IPS DF 4.7 (cell line): ENCODE measurements at regions not wholly inside any gene's neighbourhood (a gene's known extent, or its start where the extent isn't known, plus 50 kb on each side); places are given as distances from the start of the nearest gene placed in this dataset.

Source experiments
- DNase-seq: peaks from one replicate; pipeline ENCODE4 v3.0.0-alpha.2; 2013; ENCODE audit warnings: low spot score; ENCODE audit errors: extremely low read depth

GRCh38 chr17:77409282-77410161, 268.8 kb downstream of the SEC14L1 start:
- DNase-seq = no peak

- DNase-seq = no peak
Measured at GRCh38 chr17:77410470-77410869, 269.7 kb downstream of the SEC14L1 start.

GRCh38 chr17:77414811-77415400, 274.1 kb downstream of the SEC14L1 start:
- no peak for DNase-seq

- DNase-seq = no peak
Measured at GRCh38 chr17:77416105-77416713, 275.4 kb downstream of the SEC14L1 start.

DNA sequence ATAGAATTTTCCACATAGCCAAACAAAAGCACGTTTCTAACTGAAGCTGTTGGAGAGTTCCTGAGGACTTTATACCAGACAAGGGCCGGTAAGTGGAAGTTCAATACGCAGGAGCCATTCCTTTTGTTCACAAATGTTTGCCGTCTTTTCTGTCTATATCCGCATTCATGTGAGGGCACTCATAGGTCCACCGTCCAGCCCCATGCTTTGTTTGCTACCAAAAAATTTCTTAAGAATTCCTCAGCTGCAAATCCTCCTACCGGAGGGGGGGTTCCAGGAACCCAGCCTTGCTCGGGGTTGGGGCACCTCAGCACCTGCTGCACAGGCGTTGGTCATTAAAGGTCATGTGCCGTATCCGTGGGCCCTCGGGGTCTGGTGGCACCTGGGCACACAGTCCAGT, 276.8 kb downstream of the SEC14L1 start:
- DNase-seq = no peak

GRCh38 chr17:77418609-77419008, 277.8 kb downstream of the SEC14L1 start:
- no peak for DNase-seq

- DNase-seq = no peak
Measured at GRCh38 chr17:77419095-77419494, 278.3 kb downstream of the SEC14L1 start.

GRCh38 chr17:77419547-77420094, 278.9 kb downstream of the SEC14L1 start:
- no peak for DNase-seq

GRCh38 chr17:77420095-77420803, 279.5 kb downstream of the SEC14L1 start:
- no peak for DNase-seq

- DNase-seq = no peak
Measured at GRCh38 chr17:77420804-77421629, 280.2 kb downstream of the SEC14L1 start.

- DNase-seq = no peak
Measured at GRCh38 chr17:77421630-77421972, 280.8 kb downstream of the SEC14L1 start.

GRCh38 chr17:77422104-77422747, 281.5 kb downstream of the SEC14L1 start:
- no peak for DNase-seq

GRCh38 chr17:77422748-77423113, 282.0 kb downstream of the SEC14L1 start:
- DNase-seq = no peak

GRCh38 chr17:77423589-77424451, 283.1 kb downstream of the SEC14L1 start:
- DNase-seq = no peak

GRCh38 chr17:77424585-77425344, 284.0 kb downstream of the SEC14L1 start:
- DNase-seq = no peak

- DNase-seq = no peak
Measured at GRCh38 chr17:77425348-77425747, 284.6 kb downstream of the SEC14L1 start.

DNA sequence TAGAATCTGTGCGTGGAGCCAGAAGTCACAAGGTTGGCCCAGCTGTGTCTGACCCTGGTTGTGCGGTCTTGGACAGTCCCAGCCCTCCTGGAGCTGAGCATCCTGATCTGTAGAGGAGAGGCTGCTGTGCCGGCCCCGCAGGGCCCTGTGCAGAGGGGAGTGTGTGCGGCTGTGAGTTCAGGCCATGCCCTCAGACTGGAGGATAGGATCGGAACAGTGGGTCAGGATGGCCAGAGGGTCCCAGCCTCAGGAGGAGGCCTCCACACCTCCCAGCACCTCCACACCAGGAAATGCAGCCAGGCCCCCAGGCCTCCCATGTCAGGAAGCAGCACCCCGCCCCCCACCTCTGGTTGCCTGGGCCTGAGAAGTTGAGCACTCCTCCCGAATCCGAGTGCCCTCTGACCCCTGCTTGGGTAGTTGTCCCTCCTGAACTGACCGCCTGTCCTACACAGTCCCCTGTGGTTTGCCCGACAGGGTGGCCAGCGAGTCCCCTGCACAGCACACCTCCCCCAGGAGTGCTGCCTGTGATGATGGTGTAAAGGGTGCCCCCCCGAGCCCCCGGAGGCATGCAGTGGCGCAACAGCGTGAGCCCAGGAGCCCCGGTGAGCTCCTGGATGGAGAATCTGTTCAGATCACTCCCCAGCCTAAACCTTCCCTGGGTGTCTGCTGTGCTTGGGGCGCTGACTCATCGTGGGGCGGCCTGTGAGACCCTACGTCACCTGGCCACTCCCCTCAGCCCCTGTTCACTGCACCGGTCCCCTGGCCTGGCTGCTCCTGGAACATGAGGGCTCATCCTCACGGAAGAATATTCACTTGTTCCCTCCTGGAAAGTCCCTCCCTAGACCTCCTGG, 285.2 kb downstream of the SEC14L1 start:
- no peak for DNase-seq
